ENCODE measurements at regions not wholly inside any gene's neighbourhood (a gene's known extent, or its start where the extent isn't known, plus 50 kb on each side); places are given as distances from the start of the nearest gene placed in this dataset.

DNA sequence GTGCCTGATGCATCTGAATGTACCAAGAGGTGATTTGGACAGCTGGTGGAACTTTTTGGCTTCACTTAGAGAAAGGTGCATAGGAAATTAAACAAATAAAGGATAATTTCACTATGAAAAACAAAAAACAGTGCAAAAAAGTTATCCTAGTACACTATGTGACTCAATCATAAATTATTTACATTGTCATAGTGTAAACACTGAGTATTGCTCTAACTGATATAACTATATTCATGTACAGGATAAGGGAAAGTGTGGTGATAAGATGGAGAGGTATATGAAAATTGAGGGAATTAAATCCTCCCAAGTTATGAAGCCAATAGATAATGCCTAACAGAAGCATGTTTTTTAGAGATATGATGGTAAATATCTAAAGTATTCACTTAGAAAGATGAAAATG, 50.2 kb upstream of the CPNE4 start:
- no peak for DNase-seq
- in situ Hi-C loops (cut with MboI; ENCODE audit: low sequenced_read_pairs in 4 of 4), result no loop called here
- intact Hi-C loops (cut with DNase I; ENCODE audit: low total_unique reads), result no loop called here
- H3K36me3 ChIP-seq, result no peaks in the 10 kb centered on the region
- no peaks in the 10 kb centered on the region for H3K4me1 ChIP-seq
- TF ChIP-seq, protein P1, sequence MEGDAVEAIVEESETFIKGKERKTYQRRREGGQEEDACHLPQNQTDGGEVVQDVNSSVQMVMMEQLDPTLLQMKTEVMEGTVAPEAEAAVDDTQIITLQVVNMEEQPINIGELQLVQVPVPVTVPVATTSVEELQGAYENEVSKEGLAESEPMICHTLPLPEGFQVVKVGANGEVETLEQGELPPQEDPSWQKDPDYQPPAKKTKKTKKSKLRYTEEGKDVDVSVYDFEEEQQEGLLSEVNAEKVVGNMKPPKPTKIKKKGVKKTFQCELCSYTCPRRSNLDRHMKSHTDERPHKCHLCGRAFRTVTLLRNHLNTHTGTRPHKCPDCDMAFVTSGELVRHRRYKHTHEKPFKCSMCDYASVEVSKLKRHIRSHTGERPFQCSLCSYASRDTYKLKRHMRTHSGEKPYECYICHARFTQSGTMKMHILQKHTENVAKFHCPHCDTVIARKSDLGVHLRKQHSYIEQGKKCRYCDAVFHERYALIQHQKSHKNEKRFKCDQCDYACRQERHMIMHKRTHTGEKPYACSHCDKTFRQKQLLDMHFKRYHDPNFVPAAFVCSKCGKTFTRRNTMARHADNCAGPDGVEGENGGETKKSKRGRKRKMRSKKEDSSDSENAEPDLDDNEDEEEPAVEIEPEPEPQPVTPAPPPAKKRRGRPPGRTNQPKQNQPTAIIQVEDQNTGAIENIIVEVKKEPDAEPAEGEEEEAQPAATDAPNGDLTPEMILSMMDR (IDR thresholded peaks at IDR 0.05 in 4 of 5, conservative IDR thresholded peaks at IDR 0.05 in 1 of 5), result no peak
- TF ChIP-seq POLR2A (IDR thresholded peaks at IDR 0.05), result no peak
- no peaks in the 10 kb centered on the region for H3K9me3 ChIP-seq
- H3K27me3 ChIP-seq, result no peaks in the 10 kb centered on the region
- H3K27ac ChIP-seq, result no peak overlapping the region
- no peak overlapping the region for H3K4me3 ChIP-seq
- no peak for ATAC-seq

DNA sequence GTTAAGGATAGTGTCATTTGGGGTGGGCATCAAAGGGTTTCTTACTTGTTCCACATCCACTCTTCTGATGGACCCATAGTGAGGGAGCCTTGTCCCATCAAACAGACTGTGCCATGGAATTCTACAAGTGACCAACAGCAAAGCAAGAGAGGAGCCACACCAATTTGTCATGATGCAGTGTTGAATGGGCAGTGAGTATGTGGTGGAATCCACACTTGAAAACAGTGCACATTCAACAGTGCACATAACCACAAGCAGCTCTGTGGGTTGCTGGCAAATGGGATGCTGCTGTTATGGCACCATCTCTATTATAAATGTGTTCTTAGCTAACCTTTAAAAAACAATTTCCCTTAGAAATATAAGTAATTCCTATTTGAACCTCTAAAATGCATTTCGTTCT, 52.5 kb upstream of the CPNE4 start:
- H3K27ac ChIP-seq, result no peak overlapping the region

DNA sequence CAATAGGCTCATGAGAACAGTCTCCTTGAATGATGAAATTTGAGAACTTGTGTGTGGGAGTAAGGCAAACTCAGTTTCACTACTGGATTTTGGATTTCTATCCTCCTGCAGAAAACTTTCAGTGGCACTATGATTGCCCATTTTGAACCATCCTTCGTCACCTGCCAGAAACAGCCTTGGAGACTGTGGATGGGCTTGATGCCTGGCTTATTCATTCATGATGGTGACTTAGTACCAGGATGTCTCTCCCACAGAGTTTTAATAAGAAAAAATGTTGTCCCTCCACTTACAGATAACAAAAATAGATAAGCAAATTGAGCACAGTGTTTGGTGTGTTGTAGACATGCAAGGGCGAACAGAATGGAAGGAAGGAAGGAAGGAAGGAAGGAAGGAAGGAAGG, 53.5 kb upstream of the CPNE4 start:
- Histone ChIP-seq H3K9me3 (no peaks in the 10 kb centered on the region), H3K27ac (no peak overlapping the region), H3K27me3 (no peaks in the 10 kb centered on the region), H3K4me1 (no peaks in the 10 kb centered on the region), H3K4me3 (no peak overlapping the region), H3K36me3 (no peaks in the 10 kb centered on the region)
- in situ Hi-C loops (cut with MboI; ENCODE audit: low sequenced_read_pairs in 4 of 4), result no loop called here
- ATAC-seq (no peak), DNase-seq (no peak)
- no peak for TF ChIP-seq POLR2A (IDR thresholded peaks at IDR 0.05)
- TF ChIP-seq, protein P1 (IDR thresholded peaks at IDR 0.05 in 4 of 5, conservative IDR thresholded peaks at IDR 0.05 in 1 of 5), result no peak
- intact Hi-C loops (cut with DNase I; ENCODE audit: low total_unique reads), result no loop called here

More for the DNA sequence above, 52.5 kb upstream of the CPNE4 start:
- DNase-seq (no peak), ATAC-seq (no peak)
- H3K4me3 ChIP-seq, result no peak overlapping the region
- no peaks in the 10 kb centered on the region for H3K4me1 ChIP-seq
- no peaks in the 10 kb centered on the region for H3K36me3 ChIP-seq
- intact Hi-C loops (cut with DNase I; ENCODE audit: low total_unique reads) (no loop called here), in situ Hi-C loops (cut with MboI; ENCODE audit: low sequenced_read_pairs in 4 of 4) (no loop called here)
- no peaks in the 10 kb centered on the region for H3K27me3 ChIP-seq
- TF ChIP-seq, protein P1 (IDR thresholded peaks at IDR 0.05 in 4 of 5, conservative IDR thresholded peaks at IDR 0.05 in 1 of 5), result no peak
- no peak for TF ChIP-seq POLR2A (IDR thresholded peaks at IDR 0.05)
- no peaks in the 10 kb centered on the region for H3K9me3 ChIP-seq

DNA sequence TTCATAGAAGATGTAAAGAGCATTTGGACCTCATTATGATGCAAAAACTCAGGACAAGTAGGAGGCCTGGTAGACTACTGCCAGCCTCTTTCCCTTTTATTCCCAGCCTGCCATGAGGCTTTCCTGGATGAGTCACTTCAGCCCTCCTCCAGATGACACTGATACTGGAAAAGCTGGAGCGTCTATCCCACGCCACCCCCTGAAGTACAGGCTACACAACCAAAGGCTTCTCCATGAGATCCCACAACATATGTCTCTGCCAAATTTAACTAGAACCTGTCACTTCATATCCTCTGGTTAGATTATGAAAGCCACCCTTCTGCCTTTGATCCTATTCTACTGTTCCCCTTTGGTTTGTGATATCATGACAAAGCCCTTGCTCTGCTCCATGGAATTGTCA, 56.1 kb upstream of the CPNE4 start:
- intact Hi-C loops (cut with DNase I; ENCODE audit: low total_unique reads) (no loop called here), in situ Hi-C loops (cut with MboI; ENCODE audit: low sequenced_read_pairs in 4 of 4) (no loop called here)
- H3K4me3 ChIP-seq, result no peak overlapping the region
- ATAC-seq, result no peak
- H3K27me3 ChIP-seq, result no peaks in the 10 kb centered on the region
- TF ChIP-seq, protein P1 (IDR thresholded peaks at IDR 0.05 in 4 of 5, conservative IDR thresholded peaks at IDR 0.05 in 1 of 5), result no peak
- TF ChIP-seq POLR2A (IDR thresholded peaks at IDR 0.05), result no peak
- no peaks in the 10 kb centered on the region for H3K9me3 ChIP-seq
- H3K4me1 ChIP-seq, result no peaks in the 10 kb centered on the region
- H3K36me3 ChIP-seq, result no peaks in the 10 kb centered on the region
- H3K27ac ChIP-seq, result no peak overlapping the region
- DNase-seq, result no peak

DNA sequence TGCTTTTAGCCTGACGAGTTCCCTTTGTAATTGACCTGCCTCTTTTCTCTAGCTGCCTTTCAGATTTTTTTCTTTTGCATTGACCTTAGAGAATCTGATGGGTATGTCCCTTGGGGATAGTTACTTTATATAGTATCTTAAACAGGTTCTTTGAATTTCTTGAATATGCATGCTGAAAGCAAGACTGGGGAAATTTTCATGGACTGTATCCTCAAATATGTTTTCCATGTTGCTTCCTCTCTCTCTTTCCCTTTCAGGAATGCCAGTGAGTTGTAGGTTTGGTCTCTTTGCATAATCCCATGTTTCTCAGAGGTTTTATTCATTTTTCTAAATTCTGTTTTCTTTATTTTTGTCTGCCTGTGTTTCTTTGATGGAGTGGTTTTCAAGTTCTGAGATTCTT, 81.8 kb upstream of the CPNE4 start:
- no peaks in the 10 kb centered on the region for H3K4me1 ChIP-seq
- H3K9me3 ChIP-seq, result no peaks in the 10 kb centered on the region
- intact Hi-C loops (cut with DNase I; ENCODE audit: low total_unique reads), result no loop called here
- H3K36me3 ChIP-seq, result no peaks in the 10 kb centered on the region
- H3K4me3 ChIP-seq, result no peak overlapping the region
- H3K27me3 ChIP-seq, result no peaks in the 10 kb centered on the region
- DNase-seq (no peak), ATAC-seq (no peak)
- in situ Hi-C loops (cut with MboI; ENCODE audit: low sequenced_read_pairs in 4 of 4), result no loop called here
- no peak for TF ChIP-seq POLR2A (IDR thresholded peaks at IDR 0.05)
- TF ChIP-seq, protein P1 (IDR thresholded peaks at IDR 0.05 in 4 of 5, conservative IDR thresholded peaks at IDR 0.05 in 1 of 5), result no peak
- H3K27ac ChIP-seq, result no peak overlapping the region
